Cardiac septum (tissue), 1 donor: ENCODE measurements at regions not wholly inside any gene's neighbourhood (a gene's known extent, or its start where the extent isn't known, plus 50 kb on each side); places are given as distances from the start of the nearest gene placed in this dataset.
A peak's percentile ranks its signal among the peaks of the same experiment; 100 is the strongest.

Experiments used
- DNase-seq: peaks from one replicate; pipeline ENCODE4 v3.0.0-alpha.2; 2020; ENCODE audit warnings: low spot score
- intact Hi-C: fragments of 100-400 bp; cut with DNase I; formaldehyde crosslinking; loops from one replicate; pipeline ENCODE4 v1.14.0; 2022
- donor health status: DM: no; HTN: no; CAD: no.

DNA sequence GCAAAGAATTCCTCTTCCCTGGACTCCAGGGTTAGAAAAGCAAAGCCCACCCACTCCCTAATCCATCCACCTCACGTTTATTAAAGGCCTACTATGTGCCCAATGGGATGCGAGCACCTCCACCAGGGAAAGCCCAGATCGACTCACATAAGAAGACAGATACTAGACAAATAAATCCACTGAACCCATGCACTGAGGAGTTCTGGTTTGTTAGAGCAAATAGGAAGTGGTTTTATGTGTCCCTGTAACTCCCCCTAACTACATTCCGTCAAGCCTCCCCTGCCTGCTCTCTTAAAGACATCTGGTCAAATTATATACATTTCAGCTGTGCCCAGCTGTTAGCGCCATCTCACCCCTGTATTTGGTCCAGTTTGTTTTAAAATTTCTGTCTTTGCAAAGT lies 218.5 kb upstream of the RPL38 start:
- intact Hi-C loops = no loop called here
- DNase-seq = peak; percentile 14

DNA sequence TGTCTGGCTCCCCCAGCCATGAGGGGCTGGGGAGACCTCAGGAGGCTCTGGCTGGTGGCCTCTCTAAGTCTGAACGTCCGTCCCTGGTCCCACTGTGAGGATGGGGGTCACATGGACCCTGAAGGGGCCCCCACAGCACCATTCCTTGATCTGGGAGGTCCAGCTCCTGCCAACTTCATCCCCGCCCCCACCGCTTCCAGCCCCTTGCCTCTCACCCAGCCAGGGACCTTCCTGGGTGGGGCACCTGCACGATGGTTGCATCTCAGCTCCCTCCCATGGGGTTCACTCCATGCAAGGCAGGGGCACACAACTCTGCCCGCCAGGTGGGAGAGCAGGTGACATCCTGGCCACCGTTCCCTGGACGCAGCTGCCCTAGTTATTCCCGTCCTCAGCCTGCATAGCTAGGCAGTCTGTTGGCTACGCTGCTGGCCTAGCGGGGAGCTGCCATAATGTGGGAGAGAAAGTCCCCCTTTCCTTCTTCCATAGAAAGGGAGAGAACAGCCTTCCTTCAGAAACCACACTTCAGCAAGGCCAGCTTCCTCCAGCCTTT lies 217.9 kb upstream of the RPL38 start:
- intact Hi-C loops = no loop called here
- peak; percentile 53 for DNase-seq

DNA sequence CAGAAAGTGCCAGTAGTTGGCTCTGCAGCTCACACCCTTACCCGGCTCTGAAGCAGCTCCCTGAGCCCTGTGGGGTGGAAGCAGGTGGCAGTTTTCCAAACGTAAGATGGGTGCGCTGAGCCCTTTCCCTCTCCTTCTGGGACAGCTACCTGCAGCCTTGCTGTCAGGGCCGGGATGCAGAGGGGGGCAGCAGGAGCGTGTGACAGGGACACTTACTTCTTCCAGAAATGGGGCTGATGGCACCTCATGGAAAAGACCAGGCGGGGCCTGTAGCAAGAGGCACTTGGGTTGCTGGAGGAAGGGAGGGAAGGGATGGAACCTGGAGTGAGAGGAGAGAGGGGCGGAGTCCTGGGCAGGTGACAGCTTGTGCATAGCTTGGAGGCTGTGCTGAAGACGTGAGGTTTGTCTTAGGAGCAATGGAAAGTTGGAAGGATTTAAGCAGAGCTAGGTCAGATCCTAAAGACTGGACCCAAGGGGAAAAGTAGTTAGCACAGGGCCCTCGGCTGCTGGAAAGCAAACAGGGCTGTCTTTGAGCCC lies 216.8 kb upstream of the RPL38 start:
- intact Hi-C loops = no loop called here
- peak; percentile 62 for DNase-seq

DNA sequence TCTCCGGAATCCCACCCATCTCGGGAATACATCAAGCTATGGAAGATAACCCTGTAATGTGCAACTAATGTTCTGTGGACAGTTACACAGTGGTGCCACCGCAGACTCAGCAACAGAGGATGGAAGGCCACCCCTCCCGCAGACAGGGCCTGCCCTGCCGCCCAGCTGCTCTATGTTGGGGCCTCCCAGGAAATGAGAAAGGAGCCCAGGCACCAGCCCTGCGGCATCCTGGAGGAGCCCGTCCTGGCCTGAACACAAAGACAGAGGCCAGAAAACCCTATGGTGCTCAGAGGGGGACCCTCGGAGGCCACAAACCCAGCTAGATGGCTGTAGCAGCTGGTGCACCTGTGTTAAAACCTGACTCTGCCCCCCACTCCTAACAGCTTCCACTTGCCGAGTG lies 216.1 kb upstream of the RPL38 start:
- intact Hi-C loops = no loop called here
- peak; percentile 51 for DNase-seq

DNA sequence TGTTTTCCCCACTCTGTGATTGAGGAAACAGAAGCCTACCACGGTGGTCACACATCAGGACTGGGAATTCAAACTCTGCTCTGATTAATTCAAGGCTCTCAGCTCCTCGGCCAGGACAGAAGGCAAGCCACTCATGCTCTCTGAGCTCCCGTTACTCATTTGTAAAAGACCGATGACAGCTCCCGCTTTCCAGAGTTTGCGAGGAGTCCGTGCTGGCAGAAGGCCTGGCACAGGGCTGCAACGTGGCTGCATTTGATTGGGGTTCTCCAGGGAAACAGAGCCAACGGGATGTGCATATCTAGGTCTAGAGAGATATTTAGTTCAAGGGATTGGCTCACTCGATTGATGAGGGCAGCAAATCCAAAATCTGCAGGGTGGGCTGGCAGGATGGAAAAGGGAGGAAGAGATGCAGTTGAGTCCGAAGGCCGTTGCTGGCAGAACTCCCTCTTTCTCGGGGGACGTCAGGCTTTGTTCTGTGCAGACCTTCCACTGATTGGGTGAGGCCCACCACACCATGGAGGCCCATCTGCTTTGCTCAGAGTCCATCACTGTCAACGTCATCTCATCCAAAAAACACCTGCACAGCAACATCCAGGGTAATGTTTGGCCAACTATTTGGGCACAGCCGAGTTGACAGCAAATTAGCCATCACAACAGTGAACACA lies 215.5 kb upstream of the RPL38 start:
- peak; percentile 67 for DNase-seq
- intact Hi-C loops = no loop called here

DNA sequence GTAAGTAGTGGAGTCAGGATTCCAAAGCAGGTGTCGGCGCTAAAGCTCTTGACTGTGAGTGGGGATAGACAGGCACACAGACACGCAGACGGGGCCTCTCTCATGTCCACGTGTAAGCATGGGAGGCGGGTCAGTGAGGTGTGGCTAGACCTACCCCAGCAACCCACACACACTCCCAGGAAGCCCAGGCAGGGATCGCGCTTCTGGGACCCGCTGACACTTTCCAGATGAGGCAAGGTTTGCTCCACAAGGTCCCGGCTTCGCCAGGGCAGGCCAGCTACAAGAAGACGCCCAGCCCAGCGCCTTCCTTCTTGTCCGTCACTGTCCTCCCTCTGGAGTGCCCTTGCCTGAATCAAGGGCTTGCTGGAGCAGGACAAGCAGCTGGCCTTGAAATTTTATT lies 213.8 kb upstream of the RPL38 start:
- no peak for DNase-seq
- intact Hi-C loops = no loop called here

DNA sequence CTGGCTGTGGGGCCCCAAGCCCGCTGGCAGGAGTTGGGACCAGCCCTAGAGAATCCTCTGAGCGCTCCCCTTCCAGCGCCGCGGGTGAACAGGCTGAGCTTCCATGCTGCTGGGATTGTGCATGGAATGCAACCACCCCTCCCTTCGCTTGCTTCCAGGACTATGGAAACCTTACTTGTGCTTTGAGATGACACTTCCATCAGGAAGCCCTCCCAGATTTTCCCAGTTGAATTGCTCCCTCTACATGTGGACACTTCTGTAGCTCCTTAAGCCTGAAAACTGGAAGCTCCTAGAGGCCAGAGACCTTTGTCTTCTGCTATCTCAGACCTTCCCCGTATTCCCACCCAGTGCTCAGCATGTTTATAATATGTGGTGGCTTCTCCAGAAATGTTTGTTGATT lies 213.2 kb upstream of the RPL38 start:
- DNase-seq = no peak
- intact Hi-C loops = no loop called here

DNA sequence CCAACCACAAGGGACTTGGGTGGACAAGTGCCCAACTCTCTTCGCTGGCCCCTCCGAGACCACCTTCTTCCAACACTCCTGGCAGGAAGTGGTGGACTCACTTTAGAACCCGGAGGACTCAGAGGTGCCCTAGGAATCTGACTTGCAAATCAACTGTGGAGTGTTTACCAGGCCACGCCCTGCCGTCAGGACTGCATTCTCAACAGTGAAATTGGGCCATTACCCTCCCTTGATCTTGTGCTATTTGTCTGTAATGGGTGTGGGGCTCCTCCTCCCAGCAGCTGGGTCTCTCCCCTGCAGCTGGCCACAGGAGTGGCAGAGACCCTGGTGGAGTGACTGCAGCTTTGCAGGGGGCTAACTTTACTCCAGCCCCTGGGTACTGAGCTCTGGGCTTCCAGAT lies 212.2 kb upstream of the RPL38 start:
- intact Hi-C loops = no loop called here
- DNase-seq = no peak

DNA sequence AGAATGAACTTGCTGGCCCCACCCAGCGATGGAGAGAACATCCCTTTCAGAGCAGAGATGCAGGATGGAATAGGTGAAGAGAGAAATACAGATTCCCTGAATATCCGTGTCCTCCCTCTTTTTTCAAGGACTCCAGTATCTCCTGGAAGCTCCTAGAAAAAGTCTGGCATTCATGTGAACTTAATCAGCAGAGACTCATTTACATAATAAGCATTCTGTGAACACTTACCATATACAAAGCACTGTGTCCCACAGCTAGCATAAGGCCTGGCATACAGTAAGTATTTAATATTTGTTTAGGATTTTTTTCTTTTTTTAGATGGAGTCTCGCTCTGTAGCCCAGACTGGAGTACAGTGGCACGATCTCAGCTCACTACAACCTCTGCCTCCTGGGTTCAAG lies 208.5 kb upstream of the RPL38 start:
- DNase-seq = no peak
- intact Hi-C loops = no loop called here

DNA sequence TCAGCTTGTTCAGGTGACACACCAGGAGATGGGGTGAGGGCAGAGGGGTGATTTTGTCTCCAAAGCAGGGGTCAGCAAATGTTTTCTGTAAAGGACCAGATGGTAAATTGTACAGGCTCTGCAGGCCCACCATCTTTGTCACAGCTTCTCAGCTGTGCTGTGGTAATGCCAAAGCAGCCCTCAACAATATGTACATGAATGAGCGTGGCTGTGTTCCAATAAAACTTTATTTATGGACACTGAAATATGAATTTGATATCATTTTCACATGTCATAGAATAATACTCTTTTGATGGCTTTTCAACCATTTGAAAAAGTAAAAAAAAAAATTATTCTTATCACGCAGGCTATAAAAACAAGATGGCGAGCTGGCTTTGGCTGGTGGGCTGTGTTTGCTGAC lies 206.4 kb upstream of the RPL38 start:
- no peak for DNase-seq
- intact Hi-C loops = no loop called here

DNA sequence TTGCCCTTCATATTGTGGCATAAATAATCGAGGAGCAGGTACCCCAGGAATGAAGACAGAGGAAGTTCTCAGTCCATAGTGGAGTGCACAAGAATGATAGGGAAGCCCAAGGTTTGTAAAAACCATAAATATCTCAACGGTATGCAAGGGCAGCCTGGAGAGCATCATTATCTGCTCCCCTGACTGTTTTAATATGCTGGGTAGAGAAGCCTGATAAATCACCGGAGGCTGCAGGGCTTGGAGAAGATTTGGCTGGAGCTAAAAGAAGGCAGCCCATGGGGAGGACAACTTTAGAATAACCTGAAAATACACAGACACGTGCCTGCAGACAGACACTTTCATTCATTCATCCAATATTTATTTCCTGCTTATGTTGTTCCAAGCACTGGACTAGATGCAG lies 205.2 kb upstream of the RPL38 start:
- no peak for DNase-seq
- intact Hi-C loops = no loop called here

DNA sequence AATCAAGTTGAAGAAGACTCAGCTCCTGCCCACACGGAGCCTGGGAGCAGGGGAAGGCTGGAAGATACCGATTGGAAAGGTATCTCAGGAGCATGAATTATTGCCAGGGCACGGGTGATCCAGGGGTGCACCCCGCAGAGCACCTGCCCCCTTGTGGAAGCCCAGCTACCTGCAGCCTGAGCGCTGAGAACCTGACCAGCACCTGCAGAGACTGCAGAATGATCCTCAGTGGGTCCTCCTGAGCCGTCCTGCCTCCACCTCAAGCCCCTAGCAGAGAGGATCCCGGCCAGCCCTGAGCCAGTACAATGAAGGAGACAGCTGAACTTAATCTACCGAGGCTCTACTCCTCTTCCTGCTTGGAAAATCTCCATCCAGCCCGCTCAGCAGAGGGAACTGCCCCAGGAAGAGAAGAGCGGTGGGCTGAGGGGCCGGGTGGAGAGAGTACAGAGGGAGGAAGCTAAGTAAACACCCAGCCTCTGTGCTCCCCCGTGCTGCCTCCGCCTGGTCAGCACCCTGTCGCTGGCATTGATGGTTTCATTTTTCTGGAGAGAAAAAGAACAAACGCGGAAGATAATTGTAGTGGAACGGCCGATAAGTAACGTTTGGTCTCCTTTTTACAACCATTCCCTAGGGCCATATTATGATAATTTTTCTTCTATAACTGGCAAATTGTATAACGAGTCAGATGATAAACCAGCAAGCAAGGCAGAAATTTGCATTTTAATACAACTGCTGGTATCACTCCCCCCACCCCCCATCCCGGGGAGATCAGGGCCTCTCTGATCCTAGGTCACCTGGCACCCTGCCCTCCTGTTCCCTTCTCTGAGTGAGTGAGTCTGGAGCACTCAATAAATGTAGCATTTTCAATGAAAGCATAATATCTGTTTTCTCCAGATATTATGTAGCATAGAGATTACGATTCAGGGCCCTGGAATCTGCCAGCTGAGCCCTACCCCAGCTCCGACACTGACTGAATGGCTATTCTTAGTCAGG lies 204.5 kb upstream of the RPL38 start:
- intact Hi-C loops = no loop called here
- peak; percentile 81 for DNase-seq

DNA sequence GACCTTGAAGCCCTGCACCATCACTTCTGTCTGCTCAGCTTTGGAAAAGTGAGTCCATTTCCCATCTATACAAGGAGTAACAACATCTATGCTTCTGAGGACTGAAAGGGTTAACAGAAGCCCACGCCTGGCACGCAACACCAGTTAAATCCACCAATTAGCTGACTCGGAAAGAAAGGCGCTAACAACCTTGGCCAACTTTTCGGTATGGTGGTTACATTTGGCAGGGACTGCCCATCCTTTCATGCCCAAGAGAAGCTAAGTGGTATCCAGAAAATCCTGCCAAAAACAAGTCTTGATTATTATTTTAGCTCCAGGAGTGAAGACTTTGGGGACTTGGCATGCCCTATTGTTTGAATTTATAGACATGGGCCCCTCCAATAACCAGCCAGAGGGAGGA lies 202.3 kb upstream of the RPL38 start:
- intact Hi-C loops = no loop called here

DNA sequence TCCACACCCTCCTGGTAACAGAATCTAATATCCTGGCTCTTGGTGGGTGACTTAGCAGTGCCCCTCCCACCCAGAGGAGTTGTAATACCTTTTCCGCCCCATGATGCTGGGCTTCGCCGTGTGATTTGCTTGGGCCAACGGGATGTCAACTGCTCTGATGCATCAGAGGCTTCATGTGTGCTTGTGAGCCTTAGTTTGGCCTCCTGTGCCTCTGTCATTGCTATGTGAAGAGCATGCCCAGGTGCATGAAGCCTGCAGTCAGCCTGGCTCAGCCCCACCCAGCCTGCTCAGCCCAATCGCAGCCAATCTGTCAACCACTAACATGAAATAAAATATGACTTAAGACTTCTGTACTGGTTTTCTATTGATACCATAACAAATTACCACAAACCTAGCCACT lies 201.2 kb upstream of the RPL38 start:
- intact Hi-C loops = no loop called here
- no peak for DNase-seq

More for the DNA sequence above, 202.3 kb upstream of the RPL38 start:
- no peak for DNase-seq

DNA sequence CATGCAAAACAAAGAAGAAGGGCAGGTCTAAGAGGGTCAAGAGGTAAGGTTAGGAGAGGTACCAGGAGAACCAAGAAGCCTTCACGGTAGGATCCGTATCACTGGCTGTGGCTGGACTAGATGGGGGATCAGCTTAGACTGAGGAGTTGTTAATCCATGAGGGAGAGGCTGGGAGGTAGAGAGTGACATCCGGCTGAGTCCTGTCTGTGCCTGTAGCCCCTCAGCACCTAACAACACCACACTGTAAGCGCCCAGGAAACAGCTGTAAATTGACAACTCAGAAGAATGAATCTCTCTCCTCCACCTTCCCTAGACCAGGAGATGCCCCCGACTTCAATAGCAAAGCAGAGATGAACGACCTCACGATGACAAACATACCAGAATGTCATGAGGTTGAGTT lies 199.4 kb upstream of the RPL38 start:
- intact Hi-C loops = no loop called here
- DNase-seq = no peak

DNA sequence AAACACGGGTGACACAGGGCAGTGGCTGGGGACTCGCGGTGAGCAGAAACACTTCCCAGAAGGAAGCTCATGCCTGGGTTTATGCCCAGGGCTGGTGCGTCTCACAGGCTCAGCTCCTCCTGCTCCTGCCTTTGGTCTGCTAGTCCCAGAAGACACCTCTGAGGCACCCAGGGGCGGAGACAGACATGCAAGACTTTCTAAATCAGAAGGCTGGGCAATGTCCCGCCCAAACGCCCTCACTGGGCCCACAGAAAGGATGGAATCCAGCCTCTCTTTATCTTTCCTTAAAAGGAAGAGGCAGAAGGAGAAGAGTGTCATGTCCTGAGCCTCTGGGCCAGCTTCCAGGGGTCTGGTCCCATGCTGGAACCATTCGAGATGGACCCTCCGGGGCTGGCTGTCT lies 197.7 kb upstream of the RPL38 start:
- no peak for DNase-seq
- intact Hi-C loops = no loop called here

DNA sequence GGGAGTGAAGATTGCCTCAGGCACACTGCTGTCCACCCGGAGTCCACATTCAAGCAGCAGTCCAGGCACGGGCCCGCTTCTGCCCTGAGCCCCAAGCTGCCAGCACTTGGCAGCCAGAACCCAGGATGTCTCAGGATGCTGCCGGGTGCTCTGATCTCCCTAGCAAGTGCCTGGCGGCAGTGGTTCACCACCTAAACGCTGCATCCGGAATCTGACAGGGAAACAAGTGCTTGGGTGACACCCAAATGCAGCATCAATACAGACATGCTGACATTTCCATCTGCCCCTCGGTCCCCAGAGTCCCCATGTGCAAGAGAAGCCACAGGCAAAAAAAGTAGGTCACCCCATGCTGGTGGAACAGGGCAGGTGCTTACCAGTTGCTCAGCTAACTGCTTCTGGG lies 197.1 kb upstream of the RPL38 start:
- intact Hi-C loops = no loop called here

DNA sequence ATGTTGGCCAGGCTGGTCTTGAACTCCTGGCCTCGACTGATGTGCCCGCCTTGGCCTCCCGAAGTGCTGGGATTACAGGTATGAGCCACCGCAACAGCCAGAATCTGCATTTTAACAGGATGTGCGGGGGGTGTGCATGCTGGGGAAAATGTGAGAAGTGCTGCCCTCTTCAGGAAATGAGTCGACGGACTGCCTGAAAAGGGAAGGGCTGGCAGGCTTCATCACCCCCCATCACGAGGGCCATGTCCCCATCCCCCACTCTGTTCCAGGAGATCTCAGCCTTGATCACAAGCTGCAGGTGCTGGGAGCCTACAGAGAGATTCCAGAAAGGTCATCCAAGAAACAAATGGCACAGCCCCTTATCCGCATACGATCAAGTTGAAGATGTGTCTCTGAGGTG lies 195.3 kb upstream of the RPL38 start:
- peak; percentile 79 for DNase-seq

More for the DNA sequence above, 197.1 kb upstream of the RPL38 start:
- no peak for DNase-seq

DNA sequence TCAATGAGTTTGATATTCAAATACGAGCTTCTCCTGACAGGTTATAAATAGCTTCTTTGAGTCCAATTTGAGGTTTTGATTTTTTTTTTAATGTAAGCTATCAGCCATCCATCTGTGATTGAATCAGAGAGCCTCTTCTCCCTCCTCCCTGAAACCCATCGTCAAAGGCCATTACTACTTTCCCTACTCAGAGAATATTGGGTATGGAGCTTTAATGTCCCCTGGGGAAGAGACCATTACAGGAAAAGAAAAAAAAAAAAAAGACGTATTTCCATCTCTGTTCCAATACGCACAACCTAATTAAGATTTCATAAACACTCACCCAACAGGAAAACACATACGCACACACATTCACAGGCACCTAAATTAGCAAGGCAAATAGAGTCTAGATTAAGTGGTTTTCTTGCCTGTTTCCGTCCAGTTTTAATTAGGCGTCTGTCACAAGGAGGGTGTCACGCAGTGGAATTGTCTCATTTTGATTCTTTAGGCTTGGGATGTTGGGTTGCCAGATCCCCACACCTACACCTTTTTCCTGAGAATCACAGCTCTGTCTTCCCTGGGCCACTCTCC lies 194.3 kb upstream of the RPL38 start:
- intact Hi-C loops = no loop called here

More for the DNA sequence above, 195.3 kb upstream of the RPL38 start:
- intact Hi-C loops = no loop called here

DNA sequence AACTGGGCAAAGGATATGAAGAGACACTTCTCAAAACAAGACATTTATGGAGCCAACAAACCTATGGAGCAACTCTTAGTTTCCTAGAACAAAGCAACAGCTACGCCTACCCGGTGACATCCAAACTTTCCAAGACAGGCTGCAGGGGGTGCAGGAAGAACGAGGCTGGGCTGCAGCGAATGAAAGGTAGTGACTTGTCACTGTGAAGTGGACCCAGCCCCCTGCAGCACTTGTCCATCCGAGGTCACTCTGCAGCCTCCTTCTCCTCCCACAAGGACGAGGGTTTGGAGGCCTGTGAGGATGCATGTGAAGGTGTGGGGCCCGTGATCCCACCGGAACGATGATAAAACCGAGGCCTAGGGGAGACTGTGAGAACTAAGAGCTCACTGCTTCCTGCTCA lies 192.6 kb upstream of the RPL38 start:
- intact Hi-C loops = no loop called here

More for the DNA sequence above, 194.3 kb upstream of the RPL38 start:
- DNase-seq = no peak

More for the DNA sequence above, 192.6 kb upstream of the RPL38 start:
- no peak for DNase-seq
